C4-2B (cell line): ENCODE measurements at regions not wholly inside any gene's neighbourhood (a gene's known extent, or its start where the extent isn't known, plus 50 kb on each side); places are given as distances from the start of the nearest gene placed in this dataset.

ENCODE experiments used
- H3K27ac ChIP-seq: fragments of 450-650 bp; 2 replicates; pipeline ENCODE4 v1.5.1; 2017
- ZFX ChIP-seq: fragments of 450-650 bp; IDR thresholded peaks from 2 replicates; pipeline ENCODE4 v1.6.1; 2017
- TF ChIP-seq, protein P1 (sequence below): fragments of 450-650 bp; conservative IDR thresholded peaks from 2 replicates; pipeline ENCODE4 v1.5.1; 2017; ENCODE audit warnings: mild to moderate bottlenecking

- TF ChIP-seq ZFX, result no peak
- TF ChIP-seq, protein P1, sequence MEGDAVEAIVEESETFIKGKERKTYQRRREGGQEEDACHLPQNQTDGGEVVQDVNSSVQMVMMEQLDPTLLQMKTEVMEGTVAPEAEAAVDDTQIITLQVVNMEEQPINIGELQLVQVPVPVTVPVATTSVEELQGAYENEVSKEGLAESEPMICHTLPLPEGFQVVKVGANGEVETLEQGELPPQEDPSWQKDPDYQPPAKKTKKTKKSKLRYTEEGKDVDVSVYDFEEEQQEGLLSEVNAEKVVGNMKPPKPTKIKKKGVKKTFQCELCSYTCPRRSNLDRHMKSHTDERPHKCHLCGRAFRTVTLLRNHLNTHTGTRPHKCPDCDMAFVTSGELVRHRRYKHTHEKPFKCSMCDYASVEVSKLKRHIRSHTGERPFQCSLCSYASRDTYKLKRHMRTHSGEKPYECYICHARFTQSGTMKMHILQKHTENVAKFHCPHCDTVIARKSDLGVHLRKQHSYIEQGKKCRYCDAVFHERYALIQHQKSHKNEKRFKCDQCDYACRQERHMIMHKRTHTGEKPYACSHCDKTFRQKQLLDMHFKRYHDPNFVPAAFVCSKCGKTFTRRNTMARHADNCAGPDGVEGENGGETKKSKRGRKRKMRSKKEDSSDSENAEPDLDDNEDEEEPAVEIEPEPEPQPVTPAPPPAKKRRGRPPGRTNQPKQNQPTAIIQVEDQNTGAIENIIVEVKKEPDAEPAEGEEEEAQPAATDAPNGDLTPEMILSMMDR, result no peak
- H3K27ac ChIP-seq, result no peak overlapping the region
Measured at GRCh38 chr2:49210191-49210590, 55.9 kb upstream of the FSHR start.

DNA sequence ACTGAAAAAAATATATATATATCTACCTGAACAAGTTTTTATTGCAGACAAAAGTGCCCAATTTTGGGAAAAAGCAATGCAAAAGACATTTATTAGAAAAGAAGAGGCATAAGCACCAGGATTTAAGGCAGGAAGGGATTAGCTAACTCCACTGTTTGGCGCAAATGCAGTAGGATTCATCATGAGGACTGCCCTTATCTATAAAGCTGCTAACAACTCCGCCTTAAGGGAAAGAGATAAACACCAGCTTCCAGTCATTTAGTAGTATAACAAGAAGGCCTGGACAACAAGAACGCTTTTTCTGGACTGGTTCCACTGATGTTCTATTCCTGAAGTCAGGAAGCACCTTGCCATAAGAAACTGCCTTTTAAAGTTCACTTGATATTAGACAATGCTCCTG lies 52.9 kb upstream of the FSHR start:
- TF ChIP-seq ZFX, result no peak
- TF ChIP-seq, protein P1, result no peak
- H3K27ac ChIP-seq, result no peak overlapping the region
